ENCODE measurements at regions not wholly inside any gene's neighbourhood (a gene's known extent, or its start where the extent isn't known, plus 50 kb on each side); places are given as distances from the start of the nearest gene placed in this dataset.
A peak's percentile ranks its signal among the peaks of the same experiment; 100 is the strongest.

GRCh38 chr6:33950472-33950881, 146.7 kb upstream of the MLN start:
- Histone ChIP-seq H3K14ac (ENCODE audit: insufficient read depth, low read length) (no peak overlapping the region), H3K9me3 (ENCODE audit: control insufficient read depth, low read depth, low read length) (no peaks in the 10 kb centered on the region), H3K23me2 (ENCODE audit: insufficient read length, low read depth, low read length, poor library complexity, severe bottlenecking) (no peaks in the 10 kb centered on the region), H2AK5ac (ENCODE audit: insufficient read length, low read length) (no peak overlapping the region), H4K5ac (ENCODE audit: insufficient read length, low read depth, low read length) (no peak overlapping the region), H3K18ac (ENCODE audit: insufficient read length, low read depth, low read length) (no peak overlapping the region), H4K8ac (replicated peaks; ENCODE audit: insufficient read length, low read depth, low read length) (no peak overlapping the region), H3T11ph (ENCODE audit: low read length) (no peak overlapping the region), H3K56ac (ENCODE audit: insufficient read length, low read depth, low read length) (no peak overlapping the region), H3K23ac (ENCODE audit: insufficient read length, low read depth, low read length) (no peak overlapping the region), H4K20me1 (ENCODE audit: control insufficient read depth, insufficient read depth, insufficient read length) (peaks cover 2% of the 10 kb centered on the region), H2BK20ac (ENCODE audit: low read depth, low read length, poor library complexity, severe bottlenecking) (no peak overlapping the region), H3K4ac (ENCODE audit: low read depth, low read length) (no peak overlapping the region), H2AFZ (ENCODE audit: low read length) (no peak overlapping the region), H3K27ac (ENCODE audit: insufficient read length, low read depth, low read length) (no peak overlapping the region), H3K4me2 (ENCODE audit: insufficient read depth, insufficient read length, low read length) (no peak overlapping the region), H4K91ac (ENCODE audit: insufficient read length, low read depth, low read length) (no peak overlapping the region), H2BK12ac (ENCODE audit: insufficient read length, low read depth, low read length) (no peak overlapping the region), H3K9ac (ENCODE audit: extremely low read depth, insufficient read length, low read length) (no peak overlapping the region), H2BK120ac (ENCODE audit: low read depth, low read length, poor library complexity, severe bottlenecking) (no peak overlapping the region), H3K4me1 (ENCODE audit: insufficient read depth, low read length) (peaks cover 5% of the 10 kb centered on the region; the same call in 1 of the 2 replicates), H3K79me2 (ENCODE audit: insufficient read depth, low read length) (no peaks in the 10 kb centered on the region), H2BK15ac (ENCODE audit: low read depth, low read length) (no peak overlapping the region), H3K79me1 (ENCODE audit: insufficient read depth, low read depth, low read length, poor library complexity, severe bottlenecking) (no peaks in the 10 kb centered on the region), H3K27me3 (ENCODE audit: insufficient read depth, low read length) (no peaks in the 10 kb centered on the region; the same call in 1 of the 2 replicates), H2BK5ac (ENCODE audit: insufficient read length, low read length) (no peak overlapping the region)
- Mint-ChIP-seq H3K36me3 (ENCODE audit: insufficient read depth in 1 of 3, low read depth in 3 of 3) (no peaks in the 10 kb centered on the region), H3K4me3 (peak overlapping the region in 1 of 2 experiments; percentile 44; a peak in 2 of 5 replicates), H3K9me3 (no peaks in the 10 kb centered on the region), H3K27me3 (ENCODE audit: low read depth) (peaks cover 5% of the 10 kb centered on the region), H3K27ac (no peak overlapping the region), H3K4me1 (peaks cover 31 to 47% of the 10 kb centered on the region in 2 experiments)
- WGBS (ENCODE audit: extremely low coverage, insufficient read length, low lambda C conversion rate) = no CpG with 5 or more reads among the region's 2 CpGs
- no peak for DNase-seq
- TF ChIP-seq CTCF (conservative IDR thresholded peaks at IDR 0.05) = no peak

Measured in H9 (cell line).